Anterior cingulate cortex (tissue), 58 donors: ENCODE measurements at regions not wholly inside any gene's neighbourhood (a gene's known extent, or its start where the extent isn't known, plus 50 kb on each side); places are given as distances from the start of the nearest gene placed in this dataset.

Source experiments
- DNase-seq, 58 donors: peaks; one replicate each; lab custom pipeline; 2025; lab: John Stamatoyannopoulos, UW

GRCh38 chr2:161085149-161085548 lies 75.1 kb upstream of the TANK start:
- no peak for DNase-seq

- no peak for DNase-seq
These were observed 71.4 kb upstream of the TANK start for GRCh38 chr2:161088658-161089350.

- peak in 3 of 58 donors; percentile 0 to 3 (median 1) for DNase-seq
These were observed 69.8 kb upstream of the TANK start for GRCh38 chr2:161090411-161090810.

GRCh38 chr2:161095314-161095713 lies 64.9 kb upstream of the TANK start:
- DNase-seq, result no peak

- DNase-seq, result no peak
These were observed 63.9 kb upstream of the TANK start for GRCh38 chr2:161096336-161096735.

- no peak for DNase-seq
These were observed 63.1 kb upstream of the TANK start for GRCh38 chr2:161097157-161097556.

GRCh38 chr2:161100211-161100895 lies 59.9 kb upstream of the TANK start:
- no peak for DNase-seq

GRCh38 chr2:161101406-161101805 lies 58.8 kb upstream of the TANK start:
- DNase-seq, result no peak

- no peak for DNase-seq
These were observed 57.3 kb upstream of the TANK start for GRCh38 chr2:161102770-161103450.

- DNase-seq, result no peak
These were observed 56.8 kb upstream of the TANK start for GRCh38 chr2:161103451-161103831.

GRCh38 chr2:161104054-161104553 lies 56.1 kb upstream of the TANK start:
- DNase-seq, result no peak

- DNase-seq, result no peak
These were observed 53.0 kb upstream of the TANK start for GRCh38 chr2:161107265-161107664.
